ENCODE measurements at regions not wholly inside any gene's neighbourhood (a gene's known extent, or its start where the extent isn't known, plus 50 kb on each side); places are given as distances from the start of the nearest gene placed in this dataset.

DNA sequence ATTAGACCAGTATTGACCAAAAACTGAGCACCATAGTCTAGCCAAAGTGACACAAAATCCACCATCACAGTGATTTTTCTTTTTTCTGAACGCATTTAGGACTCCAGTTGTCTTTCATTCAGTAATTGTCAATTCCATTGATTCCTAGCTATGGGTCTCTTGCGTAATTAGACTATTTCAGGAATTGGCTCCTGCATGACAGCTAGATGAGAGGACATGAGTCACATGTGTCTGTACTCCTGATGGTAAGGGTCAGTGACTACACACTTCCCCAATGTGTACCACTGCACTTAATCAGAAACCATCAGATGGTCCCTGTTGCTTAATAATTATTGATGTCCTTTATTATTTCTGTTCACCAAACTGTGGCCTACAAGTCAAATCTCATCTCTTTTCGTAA, 469.5 kb downstream of the POM121L12 start:
- no peak for DNase-seq (ENCODE audit: low spot score)

GRCh38 chr7:53518319-53518718, 482.9 kb downstream of the POM121L12 start:
- DNase-seq (ENCODE audit: low spot score): peak; percentile 99

DNA sequence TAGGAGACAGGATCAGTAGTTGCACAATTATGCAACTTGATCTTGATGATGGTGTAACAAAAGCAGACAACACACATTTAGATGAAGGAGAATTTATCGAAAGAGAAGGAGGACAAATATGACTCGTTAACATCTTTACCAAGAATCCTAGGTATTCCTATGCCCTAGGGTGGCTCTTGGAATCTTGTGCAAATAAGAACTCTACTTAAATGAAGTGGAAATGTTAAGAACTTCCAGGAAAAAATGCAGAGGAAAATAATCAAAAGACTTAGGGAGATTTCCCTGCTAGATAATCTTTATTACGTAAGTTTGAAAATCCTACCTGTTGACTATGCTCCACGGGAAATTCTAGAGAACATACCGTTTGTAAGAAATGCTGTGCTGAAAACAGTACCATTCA, 485.4 kb downstream of the POM121L12 start:
- no peak for DNase-seq (ENCODE audit: low spot score)

DNA sequence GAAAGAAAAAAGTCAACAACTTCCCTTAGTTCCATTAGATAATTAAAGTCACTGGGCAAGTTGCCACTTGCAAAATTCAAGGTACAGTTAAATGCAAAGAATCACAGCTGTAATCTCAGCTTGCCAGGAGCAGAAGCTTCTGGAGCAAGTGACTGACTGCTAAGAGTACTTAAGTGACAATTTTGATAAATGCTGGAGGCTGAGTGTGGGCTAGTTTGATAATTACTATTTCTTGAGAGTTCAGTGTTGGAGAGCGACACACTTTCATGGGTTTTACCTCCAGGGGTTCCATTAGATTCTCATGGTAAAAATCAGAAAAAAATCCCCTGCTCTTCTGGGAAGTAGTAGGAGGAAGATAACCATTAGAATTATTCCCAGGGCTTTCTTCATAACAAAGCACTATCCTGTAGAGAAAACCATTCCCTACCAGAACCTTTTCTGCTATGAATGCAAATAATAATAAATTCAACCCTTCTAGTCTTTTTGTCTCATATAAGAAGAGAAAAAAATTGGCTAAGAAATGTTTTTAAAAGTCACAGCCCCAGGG, 486.3 kb downstream of the POM121L12 start:
- no peak for DNase-seq (ENCODE audit: low spot score)

DNA sequence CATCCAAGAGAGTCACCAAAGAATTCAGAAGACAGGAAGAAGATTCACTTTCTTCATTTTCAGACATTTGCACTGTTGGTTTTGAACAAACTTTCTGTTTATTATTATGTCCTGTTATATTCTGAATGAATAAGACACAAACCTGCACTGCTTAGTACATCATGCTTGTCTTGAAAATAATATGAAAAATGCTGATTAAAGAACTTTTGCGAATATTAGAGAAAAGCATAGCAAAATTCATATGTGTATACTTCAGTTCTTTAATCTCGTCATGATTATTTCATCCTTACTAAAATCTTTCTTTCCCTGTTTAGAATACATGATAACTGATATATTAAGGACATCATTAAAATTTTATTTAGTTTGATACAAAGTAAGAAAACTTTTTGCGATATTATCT, 504.1 kb downstream of the POM121L12 start:
- no peak for DNase-seq (ENCODE audit: low spot score)

DNA sequence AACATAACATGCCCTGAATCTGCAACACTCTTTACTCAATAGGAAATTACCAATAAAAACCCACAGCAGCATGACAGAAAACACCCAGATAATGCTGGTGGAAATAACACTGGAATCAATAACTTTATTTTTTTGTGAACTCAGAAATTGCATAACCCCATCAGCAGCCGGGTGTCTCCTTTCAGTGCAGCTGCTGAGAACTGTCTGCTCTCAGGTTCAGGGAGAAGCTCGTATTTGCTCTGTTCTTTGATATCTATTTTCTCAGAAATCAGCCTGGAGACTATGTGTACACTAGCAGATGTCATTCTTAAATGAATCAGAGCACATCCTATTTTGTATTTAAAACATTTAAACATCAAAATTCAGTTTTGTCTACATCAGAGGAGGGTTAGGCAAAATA, 506.0 kb downstream of the POM121L12 start:
- DNase-seq (ENCODE audit: low spot score): peak; percentile 57

- DNase-seq (ENCODE audit: low spot score): no peak
Measured at GRCh38 chr7:53542157-53542556, 506.7 kb downstream of the POM121L12 start.

Small RNA genes in the stretch of these regions (small RNA-seq; reads per million reads assigned to genes)
- gene RN7SKP218 (0 reads per million in 2 experiments), gene RNU1-14P (0.13 to 0.84 reads per million in 2 experiments)

Measured in SK-N-DZ (cell line).